Fibroblast of lung (primary cell): ENCODE measurements at regions not wholly inside any gene's neighbourhood (a gene's known extent, or its start where the extent isn't known, plus 50 kb on each side); places are given as distances from the start of the nearest gene placed in this dataset.

Experiments
- CTCF ChIP-seq, 2 donors: IDR thresholded peaks in 1 of 2; conservative IDR thresholded peaks in 1 of 2; 1 replicate in 1 of 2; 2 replicates in 1 of 2; pipeline ENCODE4 v1.5.1; 2011 to 2012; ENCODE audit warnings: low read length in 2 of 2, control low read depth in 1 of 2, inconsistent platforms in 1 of 2, low read depth in 1 of 2, mild to moderate bottlenecking in 1 of 2
- EZH2 ChIP-seq: IDR thresholded peaks from 2 replicates; pipeline ENCODE4 v1.5.1; 2012; ENCODE audit warnings: low read length, control low read depth, mild to moderate bottlenecking; ENCODE audit errors: missing control alignments

- TF ChIP-seq CTCF (conservative IDR thresholded peaks at IDR 0.05 in 1 of 2, IDR thresholded peaks at IDR 0.05 in 1 of 2; ENCODE audit: low read depth in 1 of 2, low read length in 2 of 2) (no peak), EZH2 (no peak)
These were observed 94.7 kb upstream of the SDK2 start for GRCh38 chr17:73738751-73739575.
